GM23248 (cell line): ENCODE measurements at regions not wholly inside any gene's neighbourhood (a gene's known extent, or its start where the extent isn't known, plus 50 kb on each side); places are given as distances from the start of the nearest gene placed in this dataset.

Experiments
- DNase-seq: peaks from one replicate; pipeline ENCODE4 v3.0.0-alpha.2; 2015
- H2AFZ ChIP-seq: fragments of 200-600 bp; sonication (generic); 2 replicates; pipeline ENCODE4 v1.6.1; 2016; ENCODE audit warnings: antibody characterized with exemption
- H3F3A ChIP-seq: fragments of 200-600 bp; sonication (generic); 2 replicates; pipeline ENCODE4 v1.6.1; 2016; ENCODE audit warnings: mild to moderate bottlenecking, antibody characterized with exemption, mixed run types; ENCODE audit not compliant: insufficient read depth
- H3K27ac ChIP-seq: fragments of 200-600 bp; sonication (generic); 2 replicates; pipeline ENCODE4 v1.5.1; 2016; ENCODE audit warnings: mild to moderate bottlenecking
- H3K27me3 ChIP-seq: fragments of 200-600 bp; sonication (generic); replicated peaks from 2 replicates; pipeline ENCODE4 v1.6.1; 2016; ENCODE audit warnings: mild to moderate bottlenecking; ENCODE audit not compliant: insufficient read depth
- H3K36me3 ChIP-seq: fragments of 200-600 bp; sonication (generic); 2 replicates; pipeline ENCODE4 v1.6.1; 2016; ENCODE audit warnings: low read depth, mild to moderate bottlenecking
- H3K4me1 ChIP-seq: fragments of 200-600 bp; sonication (generic); 2 replicates; pipeline ENCODE4 v1.6.1; 2016; ENCODE audit warnings: mild to moderate bottlenecking; ENCODE audit not compliant: insufficient read depth
- H3K4me2 ChIP-seq: fragments of 200-600 bp; sonication (generic); one replicate; pipeline ENCODE4 v1.6.1; 2016; ENCODE audit warnings: mild to moderate bottlenecking; ENCODE audit not compliant: unreplicated experiment
- H3K4me3 ChIP-seq: fragments of 200-600 bp; sonication (generic); 2 replicates; pipeline ENCODE4 v1.5.1; 2016; ENCODE audit warnings: mild to moderate bottlenecking
- H3K79me2 ChIP-seq: fragments of 200-600 bp; sonication (generic); 2 replicates; pipeline ENCODE4 v1.6.1; 2016; ENCODE audit warnings: mild to moderate bottlenecking; ENCODE audit not compliant: insufficient read depth
- H3K9ac ChIP-seq: fragments of 200-600 bp; sonication (generic); 2 replicates; pipeline ENCODE4 v1.6.1; 2016; ENCODE audit warnings: mild to moderate bottlenecking
- H3K9me2 ChIP-seq: fragments of 200-600 bp; sonication (generic); 2 replicates; pipeline ENCODE4 v1.6.1; 2016; ENCODE audit warnings: mixed run types, mild to moderate bottlenecking, moderate library complexity; ENCODE audit not compliant: insufficient read depth
- H3K9me3 ChIP-seq: fragments of 200-600 bp; sonication (generic); one replicate; pipeline ENCODE4 v1.6.1; 2017; ENCODE audit warnings: low read depth
- H4K20me1 ChIP-seq: fragments of 200-600 bp; sonication (generic); 2 replicates; pipeline ENCODE4 v1.6.0; 2016; ENCODE audit not compliant: insufficient read depth
- EZH2 ChIP-seq: fragments of 200-600 bp; sonication (generic); IDR thresholded peaks from 2 replicates; pipeline ENCODE4 v1.6.1; 2018; ENCODE audit warnings: antibody characterized with exemption, mild to moderate bottlenecking; ENCODE audit not compliant: insufficient read depth, poor library complexity, severe bottlenecking
- EZH2phosphoT487 ChIP-seq: fragments of 200-600 bp; sonication (generic); IDR thresholded peaks from 2 replicates; pipeline ENCODE4 v1.6.1; 2018; ENCODE audit warnings: antibody characterized with exemption, moderate library complexity, mild to moderate bottlenecking, low read depth; ENCODE audit not compliant: insufficient read depth
- WGBS, 2 experiments: methylation state at CpG; one replicate each; pipeline ENCODE4 v1.1.6; 2015 to 2017; ENCODE audit warnings: low lambda C conversion rate in 2 of 2, low coverage in 1 of 2; ENCODE audit errors: missing lambda C conversion rate in 2 of 2; 5-methylcytosine and 5-hydroxymethylcytosine counted together
- in situ Hi-C: fragments of 300-500 bp; cut with MboI; formaldehyde crosslinking; loops from 2 replicates; pipeline ENCODE4 v1.15.0; 2020

- no peaks in the 10 kb centered on the region for H3K9me2 ChIP-seq
- in situ Hi-C loops, result no loop called here
- no peaks in the 10 kb centered on the region for H4K20me1 ChIP-seq
- no peak overlapping the region for H2AFZ ChIP-seq
- H3K79me2 ChIP-seq, result no peaks in the 10 kb centered on the region
- 83 to 85% methylated on average over 8 of the region's 8 CpGs for whole genome bisulfite sequencing, 2 experiments
- no peaks in the 10 kb centered on the region for H3K4me1 ChIP-seq
- no peaks in the 10 kb centered on the region for H3K36me3 ChIP-seq
- no peak for DNase-seq
- H3K27me3 ChIP-seq, result no peaks in the 10 kb centered on the region
- no peak overlapping the region for H3K4me3 ChIP-seq
- no peak overlapping the region for H3K4me2 ChIP-seq
- no peak overlapping the region for H3K9ac ChIP-seq
- TF ChIP-seq EZH2 (no peak), EZH2phosphoT487 (no peak)
- H3K27ac ChIP-seq, result no peak overlapping the region
- no peaks in the 10 kb centered on the region for H3F3A ChIP-seq
- no peaks in the 10 kb centered on the region for H3K9me3 ChIP-seq
These were observed 123.5 kb upstream of the HS6ST1 start for GRCh38 chr2:128442053-128442751.

- WGBS, 2 experiments, result 89 to 93% methylated on average over 9 to 10 of the region's 10 CpGs
- in situ Hi-C loops, result no loop called here
- no peaks in the 10 kb centered on the region for H3K9me3 ChIP-seq
- no peaks in the 10 kb centered on the region for H3K9me2 ChIP-seq
- H3K27ac ChIP-seq, result no peak overlapping the region
- H3K36me3 ChIP-seq, result no peaks in the 10 kb centered on the region
- H3K4me1 ChIP-seq, result no peaks in the 10 kb centered on the region
- no peaks in the 10 kb centered on the region for H3K27me3 ChIP-seq
- no peak for DNase-seq
- no peaks in the 10 kb centered on the region for H3F3A ChIP-seq
- TF ChIP-seq EZH2 (no peak), EZH2phosphoT487 (no peak)
- H3K4me2 ChIP-seq, result no peak overlapping the region
- no peaks in the 10 kb centered on the region for H4K20me1 ChIP-seq
- no peaks in the 10 kb centered on the region for H3K79me2 ChIP-seq
- H3K4me3 ChIP-seq, result no peak overlapping the region
- no peak overlapping the region for H3K9ac ChIP-seq
- H2AFZ ChIP-seq, result no peak overlapping the region
These were observed 124.2 kb upstream of the HS6ST1 start for GRCh38 chr2:128442891-128443302.

DNA sequence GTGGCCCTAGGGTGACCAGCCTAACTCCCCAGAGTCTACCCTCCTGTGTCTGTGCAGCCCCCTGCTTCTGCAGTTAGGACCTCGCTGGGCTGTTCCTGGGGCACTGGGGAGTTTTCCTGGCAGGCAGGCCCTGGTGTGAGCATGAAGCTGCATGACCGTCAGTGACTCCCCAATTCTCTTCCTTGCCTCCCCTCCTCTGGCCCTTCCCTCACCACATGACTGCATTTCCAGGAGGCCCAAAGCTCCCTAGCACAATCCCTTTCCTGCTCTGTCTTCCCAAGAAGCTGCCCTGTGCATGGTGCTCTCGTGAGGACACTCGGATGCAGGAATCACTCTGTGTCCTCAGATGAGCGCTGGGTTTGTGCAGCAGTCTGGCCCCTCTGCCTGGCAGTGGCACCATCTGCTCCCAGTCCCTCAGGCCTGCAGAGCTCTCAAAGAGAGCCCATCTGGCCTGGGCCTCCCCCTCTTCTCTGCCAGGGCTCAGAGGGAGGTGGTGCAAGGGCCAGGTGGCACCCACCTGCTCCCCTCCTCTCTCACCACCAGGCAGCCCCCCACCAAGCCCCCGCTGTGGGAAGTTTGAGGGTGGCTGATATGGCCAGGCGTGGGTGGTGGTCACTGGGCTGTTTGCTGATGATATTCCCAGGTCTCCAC, 125.6 kb upstream of the HS6ST1 start:
- no peak overlapping the region for H3K27ac ChIP-seq
- no peaks in the 10 kb centered on the region for H3K4me1 ChIP-seq
- no peak overlapping the region for H2AFZ ChIP-seq
- 72 to 73% methylated on average over 7 of the region's 7 CpGs for WGBS, 2 experiments
- H3K27me3 ChIP-seq, result no peaks in the 10 kb centered on the region
- H3K9ac ChIP-seq, result no peak overlapping the region
- H3K36me3 ChIP-seq, result no peaks in the 10 kb centered on the region
- no peak overlapping the region for H3K4me3 ChIP-seq
- in situ Hi-C loops, result no loop called here
- no peak for TF ChIP-seq EZH2
- no peak for TF ChIP-seq EZH2phosphoT487
- no peaks in the 10 kb centered on the region for H4K20me1 ChIP-seq
- no peaks in the 10 kb centered on the region for H3K9me2 ChIP-seq
- no peaks in the 10 kb centered on the region for H3F3A ChIP-seq
- H3K79me2 ChIP-seq, result no peaks in the 10 kb centered on the region
- H3K9me3 ChIP-seq, result no peaks in the 10 kb centered on the region
- no peak for DNase-seq
- H3K4me2 ChIP-seq, result no peak overlapping the region

- H3K36me3 ChIP-seq, result no peaks in the 10 kb centered on the region
- H3K79me2 ChIP-seq, result no peaks in the 10 kb centered on the region
- no peak overlapping the region for H3K27ac ChIP-seq
- no peak overlapping the region for H3K9ac ChIP-seq
- no peaks in the 10 kb centered on the region for H3K27me3 ChIP-seq
- H3K9me3 ChIP-seq, result no peaks in the 10 kb centered on the region
- in situ Hi-C loops, result no loop called here
- no peak for TF ChIP-seq EZH2
- TF ChIP-seq EZH2phosphoT487, result no peak
- no peak overlapping the region for H3K4me2 ChIP-seq
- no peaks in the 10 kb centered on the region for H3K9me2 ChIP-seq
- no peak overlapping the region for H2AFZ ChIP-seq
- H3K4me3 ChIP-seq, result no peak overlapping the region
- H3K4me1 ChIP-seq, result no peaks in the 10 kb centered on the region
- no peaks in the 10 kb centered on the region for H4K20me1 ChIP-seq
- 65% methylated on average over 10 of the region's 10 CpGs for WGBS, 2 experiments
- H3F3A ChIP-seq, result no peaks in the 10 kb centered on the region
- DNase-seq, result no peak
These were observed 126.3 kb upstream of the HS6ST1 start for GRCh38 chr2:128444816-128445522.
